Vagina (tissue), 2 donors: ENCODE measurements at regions not wholly inside any gene's neighbourhood (a gene's known extent, or its start where the extent isn't known, plus 50 kb on each side); places are given as distances from the start of the nearest gene placed in this dataset.

Experiments used
- CTCF ChIP-seq, 3 experiments: fragments of 450-650 bp in 2 of 3; fragments of 200-600 bp in 1 of 3; sonication (generic) in 1 of 3; IDR thresholded peaks; one replicate each; pipeline ENCODE4 v1.5.1; 2017 to 2019; ENCODE audit warnings: antibody characterized with exemption in 3 of 3, mild to moderate bottlenecking in 2 of 3, moderate library complexity in 2 of 3
- POLR2A ChIP-seq, 2 donors: fragments of 450-650 bp; IDR thresholded peaks; one replicate each; pipeline ENCODE4 v1.6.1; 2017; ENCODE audit warnings: antibody characterized with exemption in 2 of 2, mild to moderate bottlenecking in 2 of 2, moderate library complexity in 2 of 2
- POLR2AphosphoS5 ChIP-seq, 2 donors: sonication (generic); formaldehyde crosslinking; IDR thresholded peaks; one replicate each; pipeline ENCODE4 v1.9.0; 2017; ENCODE audit warnings: antibody characterized with exemption in 2 of 2, mild to moderate bottlenecking in 2 of 2, low read depth in 1 of 2; ENCODE audit not compliant: insufficient read depth in 1 of 2

DNA sequence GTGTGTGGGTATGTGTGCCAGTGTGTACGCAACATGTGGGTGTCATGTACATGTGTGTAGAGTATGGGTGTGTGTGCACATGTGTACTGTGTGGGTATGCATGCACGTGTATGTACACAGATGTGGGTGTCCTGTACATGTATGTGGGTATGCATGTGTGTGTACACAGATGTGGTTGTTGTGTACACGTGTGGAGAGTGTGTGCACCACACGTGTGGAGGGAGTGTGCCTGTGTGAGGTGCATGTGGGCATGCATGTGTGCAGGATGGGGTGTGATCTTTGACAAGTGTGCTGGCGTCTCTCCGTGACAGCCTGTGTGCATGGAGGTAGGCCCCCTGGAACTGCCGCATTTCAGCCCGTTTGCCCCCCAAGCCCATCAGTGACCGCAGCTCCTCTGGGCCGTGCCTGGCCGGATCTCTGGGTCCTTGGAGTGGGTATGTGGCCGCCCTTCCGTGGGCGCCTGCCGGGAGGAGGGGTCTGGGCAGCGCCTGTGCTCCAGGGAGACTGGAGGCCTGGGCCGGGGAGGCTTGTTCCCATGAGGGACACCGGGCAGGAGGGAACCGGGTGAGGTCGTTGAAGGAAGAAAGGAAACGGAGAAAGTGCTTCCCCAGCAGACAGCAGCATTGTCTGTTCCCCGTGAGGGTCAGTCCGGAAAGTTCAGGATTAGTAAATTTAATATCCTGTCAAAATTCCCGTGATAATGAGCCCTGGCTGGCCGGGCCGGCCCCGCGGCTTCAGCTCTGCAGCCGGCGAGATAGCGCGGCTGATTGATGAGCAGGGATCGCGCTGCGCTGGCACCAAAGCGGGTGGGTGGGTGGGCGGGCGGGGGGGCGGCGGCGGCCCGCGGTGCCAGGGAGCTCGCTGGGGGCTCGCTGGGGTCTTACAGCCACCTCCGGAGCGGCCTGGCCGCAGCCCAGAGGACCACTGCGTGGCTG lies 91.1 kb upstream of the SOX1 start:
- TF ChIP-seq CTCF (IDR thresholded peaks at IDR 0.05) (no peak), POLR2A (IDR thresholded peaks at IDR 0.05) (no peak), POLR2AphosphoS5 (IDR thresholded peaks at IDR 0.05; ENCODE audit: insufficient read depth in 1 of 2, low read depth in 1 of 2) (no peak)
